Brain microvascular endothelial cell (primary cell): ENCODE measurements at regions not wholly inside any gene's neighbourhood (a gene's known extent, or its start where the extent isn't known, plus 50 kb on each side); places are given as distances from the start of the nearest gene placed in this dataset.
"Not testable (repeated sequence)": the region's sequence is repeated elsewhere in the genome, so short reads cannot be mapped to it uniquely, and the experiment has no call there.

Experiments
- DNase-seq: peaks from one replicate; pipeline ENCODE4 v3.0.0-alpha.2; 2020
- H3K27ac ChIP-seq: fragments of 250-450 bp; sonication (Bioruptor Pico); 2 replicates; pipeline ENCODE4 v1.5.1; 2020; ENCODE audit warnings: mild to moderate bottlenecking, moderate library complexity
- H3K27me3 ChIP-seq: fragments of 250-450 bp; sonication (Bioruptor Pico); replicated peaks from 2 replicates; pipeline ENCODE4 v1.5.1; 2020; ENCODE audit warnings: mild to moderate bottlenecking
- H3K36me3 ChIP-seq: fragments of 250-450 bp; sonication (Bioruptor Pico); replicated peaks from 2 replicates; pipeline ENCODE4 v1.5.1; 2020; ENCODE audit warnings: mild to moderate bottlenecking
- H3K4me3 ChIP-seq: 2 replicates; pipeline ENCODE4 v1.5.1; 2011; ENCODE audit warnings: low read depth, mild to moderate bottlenecking, control low read depth, low read length, moderate library complexity
- in situ Hi-C: cut with HindIII; loops from 2 replicates; pipeline ENCODE4 v1.10.0; 2017; ENCODE audit warnings: low sequenced_read_pairs, low pct_ligation_motif_present
- TF ChIP-seq, protein P1 (sequence below): IDR thresholded peaks from 2 replicates; pipeline ENCODE4 v1.5.1; 2011; ENCODE audit warnings: low read depth, mild to moderate bottlenecking, moderate library complexity, low read length, control low read depth, inconsistent platforms; ENCODE audit errors: missing control alignments

DNA sequence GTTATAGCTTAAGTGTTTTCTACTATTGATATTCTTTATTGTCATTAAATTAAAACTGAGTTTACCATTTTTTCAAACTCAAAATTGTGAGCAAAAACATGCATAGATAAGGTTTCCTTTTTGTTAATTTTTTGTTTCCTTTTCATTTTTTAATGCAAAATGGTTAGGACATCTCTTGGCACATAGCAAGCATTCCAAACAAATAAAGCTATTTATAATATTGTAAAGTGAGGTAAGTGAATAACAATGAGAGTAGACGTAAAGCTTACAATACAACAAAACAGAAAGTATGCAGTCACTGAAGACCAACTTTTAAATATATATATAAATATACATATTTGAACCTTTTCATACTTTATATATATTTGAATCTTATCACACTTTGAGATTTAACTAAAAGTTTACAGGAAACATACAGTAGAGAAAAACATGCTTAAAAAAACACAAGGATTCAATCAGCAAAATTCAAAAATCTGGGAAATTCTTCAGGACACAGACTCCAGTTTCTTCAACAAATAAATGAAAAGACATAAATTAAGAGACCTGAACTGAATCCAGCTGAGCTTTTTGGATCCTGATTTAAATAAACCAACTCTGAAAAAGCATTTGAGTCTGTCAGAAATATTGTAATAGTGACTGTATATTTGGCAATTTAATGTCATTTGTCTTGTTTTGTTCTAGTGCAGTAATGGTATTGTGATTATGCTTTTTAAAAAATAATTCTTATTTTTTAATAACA, 67.5 kb upstream of the SAMSN1 start:
- Histone ChIP-seq H3K27ac (no peak overlapping the region), H3K4me3 (no peak overlapping the region), H3K27me3 (no peaks in the 10 kb centered on the region), H3K36me3 (no peaks in the 10 kb centered on the region)
- TF ChIP-seq, protein P1, sequence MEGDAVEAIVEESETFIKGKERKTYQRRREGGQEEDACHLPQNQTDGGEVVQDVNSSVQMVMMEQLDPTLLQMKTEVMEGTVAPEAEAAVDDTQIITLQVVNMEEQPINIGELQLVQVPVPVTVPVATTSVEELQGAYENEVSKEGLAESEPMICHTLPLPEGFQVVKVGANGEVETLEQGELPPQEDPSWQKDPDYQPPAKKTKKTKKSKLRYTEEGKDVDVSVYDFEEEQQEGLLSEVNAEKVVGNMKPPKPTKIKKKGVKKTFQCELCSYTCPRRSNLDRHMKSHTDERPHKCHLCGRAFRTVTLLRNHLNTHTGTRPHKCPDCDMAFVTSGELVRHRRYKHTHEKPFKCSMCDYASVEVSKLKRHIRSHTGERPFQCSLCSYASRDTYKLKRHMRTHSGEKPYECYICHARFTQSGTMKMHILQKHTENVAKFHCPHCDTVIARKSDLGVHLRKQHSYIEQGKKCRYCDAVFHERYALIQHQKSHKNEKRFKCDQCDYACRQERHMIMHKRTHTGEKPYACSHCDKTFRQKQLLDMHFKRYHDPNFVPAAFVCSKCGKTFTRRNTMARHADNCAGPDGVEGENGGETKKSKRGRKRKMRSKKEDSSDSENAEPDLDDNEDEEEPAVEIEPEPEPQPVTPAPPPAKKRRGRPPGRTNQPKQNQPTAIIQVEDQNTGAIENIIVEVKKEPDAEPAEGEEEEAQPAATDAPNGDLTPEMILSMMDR = no peak
- in situ Hi-C loops = no loop called here
- DNase-seq = no peak

DNA sequence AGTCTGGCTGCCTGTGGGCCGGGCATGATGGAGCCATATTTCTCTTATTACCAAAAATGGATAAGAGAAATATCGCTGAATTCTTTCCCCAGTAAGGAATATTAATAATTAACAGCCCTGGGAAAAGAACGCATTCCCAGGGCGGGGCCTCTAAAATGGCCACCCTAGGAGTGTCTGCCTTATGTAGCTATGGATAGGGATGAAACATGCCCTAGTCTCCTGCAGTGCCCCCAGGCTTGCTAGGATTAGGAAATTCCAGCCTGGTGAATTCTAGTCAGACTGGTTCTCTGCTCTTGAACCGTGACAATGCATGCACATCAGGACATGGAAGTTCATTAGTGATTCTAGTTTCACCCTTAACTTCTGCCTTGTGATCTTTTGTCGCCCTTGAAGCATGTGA, 64.0 kb upstream of the SAMSN1 start:
- in situ Hi-C loops, DNase-seq, H3K36me3 ChIP-seq, H3K4me3 ChIP-seq, H3K27ac ChIP-seq, H3K27me3 ChIP-seq: not testable (repeated sequence)

DNA sequence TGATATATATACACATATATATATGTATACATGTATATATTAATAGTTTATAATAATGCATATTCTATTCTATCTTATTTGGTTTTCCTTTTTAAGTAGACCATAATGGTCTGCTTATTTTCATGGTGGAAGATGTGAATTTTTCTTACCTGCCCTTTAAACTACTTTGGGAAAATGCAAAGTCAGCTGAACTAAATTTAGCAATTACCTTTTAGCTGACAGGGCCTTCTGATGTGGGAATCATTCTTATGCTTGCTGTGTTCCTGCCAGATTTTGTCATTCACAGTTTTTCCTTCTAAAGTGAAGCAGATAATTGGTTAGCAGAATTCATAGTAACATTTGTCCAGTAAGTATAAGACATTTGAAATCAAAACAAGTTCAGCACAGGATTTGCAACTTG, 63.2 kb upstream of the SAMSN1 start:
- no peaks in the 10 kb centered on the region for H3K27me3 ChIP-seq
- TF ChIP-seq, protein P1 = no peak
- in situ Hi-C loops = no loop called here
- H3K4me3 ChIP-seq = no peak overlapping the region
- no peak for DNase-seq
- no peak overlapping the region for H3K27ac ChIP-seq
- no peaks in the 10 kb centered on the region for H3K36me3 ChIP-seq

DNA sequence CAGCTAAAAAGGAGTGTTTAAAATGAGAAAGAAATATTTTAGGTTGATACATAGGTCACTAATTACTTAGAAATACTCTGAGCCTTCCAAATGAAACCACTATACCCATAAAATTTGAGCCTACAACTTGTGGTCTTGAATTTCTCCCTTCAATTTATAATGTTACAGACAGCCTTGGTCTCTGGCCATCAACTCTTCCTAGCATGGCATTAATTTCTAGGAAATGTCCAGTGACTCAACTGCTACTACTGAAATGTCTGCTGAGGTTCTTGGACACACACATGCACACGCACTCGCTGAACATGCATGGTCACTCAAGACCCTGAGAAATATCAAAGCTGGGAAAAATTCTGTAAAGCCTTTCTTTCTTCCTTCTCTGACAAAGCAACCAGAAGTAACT, 61.1 kb upstream of the SAMSN1 start:
- Histone ChIP-seq H3K27me3 (no peaks in the 10 kb centered on the region), H3K27ac (no peak overlapping the region), H3K36me3 (no peaks in the 10 kb centered on the region), H3K4me3 (no peak overlapping the region)
- in situ Hi-C loops = no loop called here
- DNase-seq = no peak
- TF ChIP-seq, protein P1 = no peak

DNA sequence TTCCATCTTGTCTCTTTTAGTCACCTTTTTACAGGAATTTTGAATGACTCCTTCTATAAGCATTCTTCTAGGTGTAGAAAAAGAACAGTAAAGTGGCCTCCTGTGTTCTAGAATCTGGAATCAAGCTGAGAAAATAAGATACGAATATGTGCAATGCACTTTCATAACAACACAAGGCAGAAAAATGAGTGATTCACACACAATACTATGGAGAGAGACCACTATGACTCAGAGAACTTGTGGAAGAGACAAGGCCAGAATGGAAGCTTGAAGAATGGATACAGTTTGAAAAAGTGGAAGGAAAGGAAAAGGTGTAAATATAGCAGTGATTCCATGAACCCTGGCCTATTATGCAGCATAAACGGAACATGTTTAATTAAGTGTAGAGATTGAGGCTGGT, 57.1 kb upstream of the SAMSN1 start:
- Histone ChIP-seq H3K36me3 (no peaks in the 10 kb centered on the region), H3K4me3 (no peak overlapping the region), H3K27ac (peak overlapping the region; percentile 52), H3K27me3 (no peaks in the 10 kb centered on the region)
- TF ChIP-seq, protein P1 = no peak
- peak; percentile 60 for DNase-seq
- in situ Hi-C loops = no loop called here

DNA sequence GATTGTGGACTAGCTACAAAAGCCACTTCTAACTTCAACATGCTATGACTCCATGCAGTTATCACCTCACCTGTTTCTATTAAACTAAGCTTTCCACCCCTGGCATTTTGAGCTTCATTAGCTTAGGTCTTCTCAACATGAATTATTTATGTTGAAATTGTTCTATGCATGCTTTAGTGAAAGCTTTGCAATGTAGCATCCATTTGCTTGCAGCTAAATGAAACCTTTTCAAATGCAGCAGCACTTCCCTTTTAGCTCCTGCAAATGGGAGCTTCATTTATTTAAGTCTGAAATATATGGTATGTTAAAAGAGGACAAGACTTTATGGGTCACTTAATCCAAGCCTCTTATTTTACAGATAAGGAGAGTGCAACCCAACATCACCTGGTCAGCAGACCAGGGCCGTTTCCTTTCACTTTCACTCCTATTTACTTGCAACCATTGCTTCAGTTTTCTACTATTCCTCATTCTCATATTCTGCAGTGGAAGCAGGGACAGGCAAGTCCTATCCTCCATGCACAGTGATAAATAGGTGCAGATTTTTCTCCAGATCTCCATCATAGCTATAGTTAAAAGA, 56.4 kb upstream of the SAMSN1 start:
- no peaks in the 10 kb centered on the region for H3K36me3 ChIP-seq
- H3K27ac ChIP-seq = peak overlapping the region; percentile 25
- no peak for DNase-seq
- no peaks in the 10 kb centered on the region for H3K27me3 ChIP-seq
- in situ Hi-C loops = no loop called here
- no peak overlapping the region for H3K4me3 ChIP-seq
- TF ChIP-seq, protein P1 = no peak
